Epidermal melanocyte (primary cell): ENCODE measurements at regions not wholly inside any gene's neighbourhood (a gene's known extent, or its start where the extent isn't known, plus 50 kb on each side); places are given as distances from the start of the nearest gene placed in this dataset.
"Not testable (repeated sequence)": the region's sequence is repeated elsewhere in the genome, so short reads cannot be mapped to it uniquely, and the experiment has no call there.

Experiments
- DNase-seq: peaks from one replicate; pipeline ENCODE4 v3.0.0; 2011; ENCODE audit warnings: low spot score; ENCODE audit not compliant: insufficient read length

DNA sequence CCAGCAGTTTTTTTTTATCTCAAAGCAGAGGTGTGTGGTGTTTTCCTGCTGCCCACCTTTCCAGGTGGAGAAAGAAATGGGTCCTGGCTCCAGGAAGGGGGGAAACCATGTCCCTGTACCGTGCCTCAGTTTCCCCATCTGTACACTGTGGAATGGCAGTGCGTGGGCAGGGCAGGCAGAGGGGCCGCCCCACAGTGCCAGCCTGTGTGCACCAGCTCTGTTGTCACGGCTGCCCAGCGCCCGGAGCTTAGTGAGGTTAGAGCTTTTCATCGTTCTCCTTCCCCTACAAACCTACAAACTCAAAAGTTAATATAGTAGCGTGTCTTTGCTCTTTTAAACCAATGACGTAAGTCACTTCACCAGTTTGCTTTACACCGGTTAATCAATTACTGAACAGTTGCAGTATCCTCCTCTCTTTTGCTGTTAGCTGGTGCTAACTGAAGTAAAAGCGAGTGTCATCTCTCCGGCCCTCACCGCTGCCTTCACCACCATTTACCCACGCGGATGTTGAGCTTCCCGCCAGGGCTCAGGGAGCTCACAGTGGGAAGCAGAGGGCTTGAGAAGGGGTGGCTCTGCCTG lies 114.8 kb upstream of the ADRA2C start:
- DNase-seq, result no peak

DNA sequence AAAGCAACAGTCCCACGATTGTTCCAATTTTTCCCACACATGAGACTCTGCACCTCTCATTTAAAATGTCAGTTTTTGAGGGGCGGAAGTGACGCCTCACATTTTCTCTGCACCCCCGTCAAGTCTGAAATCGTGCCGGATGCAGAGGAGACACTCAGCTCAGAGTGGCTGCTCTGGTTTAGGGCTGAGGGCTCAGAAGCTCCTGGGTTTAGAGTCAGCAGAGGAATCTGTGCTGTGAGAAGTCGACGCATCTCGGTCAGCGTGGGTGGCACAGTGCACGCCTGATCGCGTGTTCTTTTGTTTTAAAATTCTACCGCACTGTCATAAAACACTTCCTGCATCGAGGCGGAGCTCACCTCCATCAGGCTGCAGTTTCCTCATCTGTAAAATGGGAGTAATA lies 116.7 kb upstream of the ADRA2C start:
- DNase-seq, result no peak

DNA sequence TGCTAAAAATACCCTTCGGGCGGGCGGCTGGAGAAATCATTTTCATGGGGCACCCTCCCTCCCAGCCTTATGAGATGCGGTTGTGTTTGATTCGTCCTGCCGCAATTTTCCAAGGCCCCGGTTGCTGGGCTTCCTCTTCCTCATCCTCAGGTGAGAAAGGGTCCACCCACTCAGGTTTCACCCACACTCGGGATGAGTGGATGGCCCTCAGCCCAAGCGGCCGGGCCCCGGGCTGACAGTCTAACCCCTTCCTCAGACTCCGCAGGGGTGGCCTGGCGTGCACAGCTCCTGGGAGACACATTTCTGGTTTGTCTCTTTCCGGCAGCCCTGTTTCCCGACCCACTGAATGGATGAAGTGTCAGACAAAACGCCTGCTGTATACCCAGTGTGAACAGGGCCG lies 116.5 kb upstream of the LRPAP1 start:
- no peak for DNase-seq

DNA sequence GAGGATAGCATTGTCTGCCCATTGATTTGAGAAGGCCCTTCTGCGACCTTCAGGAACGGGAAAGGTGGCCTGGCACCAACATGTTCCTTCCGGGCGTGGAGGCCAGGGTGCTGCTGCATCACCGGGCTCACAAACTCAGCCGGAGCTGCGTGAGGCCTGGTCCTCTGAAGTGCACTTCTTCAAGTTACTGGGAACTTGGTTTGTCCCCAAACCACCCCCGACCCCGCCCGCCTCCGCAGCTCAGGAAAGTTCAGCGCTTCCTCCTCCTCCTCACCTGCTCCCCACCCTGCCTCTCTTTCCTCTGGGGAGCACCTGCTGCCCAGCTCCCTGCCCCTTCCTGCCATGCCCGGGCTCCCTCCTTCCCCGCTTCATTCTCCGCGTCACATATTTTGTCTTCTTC lies 116.0 kb upstream of the LRPAP1 start:
- no peak for DNase-seq

DNA sequence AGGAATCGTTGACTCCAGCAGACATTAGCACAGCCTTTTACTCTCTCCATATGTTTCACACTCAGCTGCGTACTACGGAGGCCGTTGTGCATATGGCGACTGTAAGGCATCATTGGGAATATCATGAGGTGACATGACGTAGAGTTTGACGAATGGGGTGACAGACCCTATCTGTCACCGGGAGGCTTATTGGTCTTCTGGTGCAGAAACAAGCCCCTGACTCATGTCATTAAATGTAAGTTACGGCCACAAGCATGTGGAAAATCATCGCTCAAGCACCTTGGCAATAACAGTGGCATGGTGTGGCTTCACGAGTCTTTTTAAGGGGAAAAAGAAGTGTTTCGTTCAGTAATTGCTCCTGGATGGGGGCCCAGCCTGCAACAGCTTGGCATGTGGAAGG lies 115.2 kb upstream of the LRPAP1 start:
- DNase-seq, result no peak

DNA sequence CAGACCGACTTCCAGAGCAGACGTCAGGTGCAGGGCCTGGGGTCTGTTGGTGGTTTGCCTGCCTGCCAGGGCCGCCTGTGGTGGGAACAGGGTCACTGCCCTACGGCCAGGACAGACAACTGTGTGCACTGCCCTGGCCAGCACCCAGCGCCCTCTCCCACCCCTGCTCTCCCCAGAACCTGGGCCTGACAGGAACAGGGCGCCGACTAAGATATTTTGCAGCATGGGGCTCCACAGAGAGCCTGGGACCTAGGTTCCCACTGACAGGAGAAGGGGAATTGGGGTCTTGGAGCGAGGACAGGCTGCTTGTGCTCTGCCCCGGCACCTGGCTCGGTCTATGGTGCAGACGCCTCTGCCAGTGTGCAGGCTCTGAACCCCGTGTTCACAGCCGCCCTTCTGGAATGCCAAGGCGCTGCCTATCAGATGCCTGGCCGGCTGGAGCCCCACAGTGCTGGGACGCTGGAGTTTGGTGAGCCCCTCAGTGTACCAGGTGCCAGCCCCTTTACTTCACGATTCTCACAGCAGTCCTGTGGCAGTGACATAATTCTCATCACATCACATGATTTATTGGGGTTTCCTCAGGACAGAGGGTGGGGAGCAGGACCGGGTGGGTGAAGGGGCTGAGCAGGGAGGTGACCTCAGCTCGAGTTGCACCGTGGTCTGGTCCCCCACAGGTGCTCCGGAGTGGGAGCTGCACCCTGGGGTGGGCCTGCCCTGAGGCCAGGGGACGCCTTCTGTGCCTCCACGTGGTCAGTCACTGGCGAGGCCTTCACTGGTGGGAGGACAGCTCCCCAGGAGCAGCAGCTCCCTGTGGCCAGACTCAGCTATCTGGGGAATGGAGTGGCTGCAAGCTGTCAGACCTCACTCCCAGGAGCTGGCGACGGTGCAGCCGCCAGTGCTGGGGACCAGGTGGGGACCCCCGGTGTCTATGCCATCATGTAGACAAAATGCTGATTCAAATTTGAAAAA lies 113.8 kb upstream of the LRPAP1 start:
- no peak for DNase-seq

DNA sequence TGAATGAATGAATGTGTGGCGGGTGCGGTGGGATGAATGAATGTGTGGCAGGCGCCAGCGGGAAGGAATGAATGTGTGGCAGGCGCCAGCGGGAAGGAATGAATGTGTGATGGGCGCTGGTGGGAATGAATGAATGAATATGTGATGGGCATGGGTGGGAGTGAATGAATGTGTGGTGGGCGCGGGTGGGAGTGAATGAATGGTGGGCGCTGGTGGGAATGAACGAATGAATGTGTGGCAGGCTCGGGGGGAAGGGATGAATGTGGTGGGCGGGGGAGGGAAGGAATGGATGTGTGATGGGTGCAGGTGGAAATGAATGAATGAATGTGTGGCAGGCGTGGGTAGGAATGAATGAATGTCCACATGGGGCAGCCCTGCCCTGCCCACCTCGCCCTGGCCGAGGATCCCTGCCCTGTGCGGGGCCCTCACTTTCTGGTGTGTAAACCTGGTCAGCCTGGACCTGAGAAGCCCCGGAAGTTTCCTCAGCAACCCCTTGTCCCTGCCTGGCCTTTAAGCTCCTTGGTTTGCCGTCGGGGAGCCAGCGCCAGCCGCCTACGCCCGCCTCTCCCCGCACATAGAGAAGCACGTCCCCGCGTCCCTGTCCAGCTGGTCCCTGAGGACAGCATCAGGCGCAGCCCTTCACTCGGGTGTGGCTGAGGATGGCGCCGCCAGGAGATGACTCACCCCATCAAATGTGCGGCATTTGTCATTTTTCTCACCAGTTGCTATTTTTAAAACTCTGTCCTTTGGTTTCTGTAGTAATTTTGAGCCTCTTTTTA lies 112.8 kb upstream of the LRPAP1 start:
- no peak for DNase-seq

DNA sequence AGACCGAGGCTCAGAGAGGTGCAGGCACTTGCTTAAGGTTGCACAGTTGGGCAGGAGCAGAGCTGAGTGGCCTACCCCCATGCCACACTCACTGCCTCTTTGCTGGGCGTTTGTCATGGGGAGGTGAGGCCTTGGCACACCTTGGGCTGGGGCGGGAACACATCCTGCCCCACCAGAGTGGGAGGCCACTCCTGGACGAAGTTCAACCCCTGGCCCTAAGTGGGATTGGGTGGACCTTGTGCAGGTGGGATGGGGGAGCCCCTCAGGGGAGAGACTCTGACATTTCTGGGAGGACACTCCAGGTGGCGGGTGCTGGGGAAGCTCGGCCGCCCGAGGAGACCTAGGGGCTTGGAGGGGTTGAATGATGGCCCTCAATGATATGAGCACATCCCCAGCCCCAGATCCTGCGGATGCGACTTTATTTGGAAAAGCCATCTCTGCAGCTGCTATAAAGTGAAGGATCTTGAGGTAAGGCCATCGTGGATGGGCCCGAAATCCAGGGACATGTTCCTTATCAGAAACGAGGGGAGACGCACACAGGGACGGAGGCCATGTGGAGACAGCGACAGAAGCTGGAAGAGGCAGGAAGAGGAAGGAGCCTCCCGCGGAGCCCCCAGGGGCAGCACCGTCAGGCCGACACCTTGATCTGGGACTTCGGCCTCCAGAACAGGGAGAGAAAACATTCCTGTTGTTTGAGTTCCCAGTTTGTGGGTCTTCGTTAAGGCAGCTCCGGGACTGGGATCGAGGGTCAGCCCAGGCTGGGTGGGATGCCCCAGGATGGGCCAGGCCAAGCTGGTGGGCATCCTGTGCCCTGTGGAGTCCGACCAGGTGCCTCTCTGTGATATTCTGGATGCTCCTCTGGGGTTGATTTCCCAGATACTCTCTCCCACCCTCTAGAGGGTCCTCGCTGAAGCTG lies 111.6 kb upstream of the LRPAP1 start:
- DNase-seq, result no peak

DNA sequence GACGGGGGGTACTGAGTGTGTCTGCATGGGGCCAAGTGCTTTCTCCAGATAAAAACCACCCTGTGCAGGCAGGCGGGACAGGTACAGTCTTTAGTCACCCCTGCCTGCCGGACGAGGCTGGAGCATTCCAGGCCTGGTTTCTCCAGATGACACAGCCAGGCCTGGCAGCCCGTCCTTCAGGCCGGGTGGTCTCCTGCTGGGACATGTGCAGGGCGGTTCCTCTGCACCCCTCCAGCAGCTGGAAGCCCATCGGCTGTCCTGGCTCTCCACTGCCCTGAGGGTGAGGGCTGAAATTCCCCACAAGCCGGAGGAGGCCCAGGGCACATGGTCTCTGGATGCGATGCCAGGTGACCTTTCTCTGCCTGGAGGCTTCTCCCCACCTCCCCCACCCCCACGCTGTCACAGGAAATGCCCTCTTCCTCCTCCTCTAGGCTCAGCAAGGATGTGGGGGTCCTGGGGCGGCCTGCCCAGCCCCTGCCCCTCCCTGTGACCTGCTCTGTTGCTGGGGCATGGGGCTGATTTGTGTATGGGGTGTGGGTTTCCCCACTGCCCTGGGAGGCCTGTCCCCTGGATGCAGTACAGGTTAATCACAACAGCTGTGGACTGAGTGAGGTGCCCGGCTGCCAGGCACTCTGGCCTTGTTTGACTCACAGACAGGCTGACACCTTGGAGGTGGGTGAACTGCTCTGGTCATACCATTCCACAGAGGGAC lies 110.7 kb upstream of the LRPAP1 start:
- no peak for DNase-seq

DNA sequence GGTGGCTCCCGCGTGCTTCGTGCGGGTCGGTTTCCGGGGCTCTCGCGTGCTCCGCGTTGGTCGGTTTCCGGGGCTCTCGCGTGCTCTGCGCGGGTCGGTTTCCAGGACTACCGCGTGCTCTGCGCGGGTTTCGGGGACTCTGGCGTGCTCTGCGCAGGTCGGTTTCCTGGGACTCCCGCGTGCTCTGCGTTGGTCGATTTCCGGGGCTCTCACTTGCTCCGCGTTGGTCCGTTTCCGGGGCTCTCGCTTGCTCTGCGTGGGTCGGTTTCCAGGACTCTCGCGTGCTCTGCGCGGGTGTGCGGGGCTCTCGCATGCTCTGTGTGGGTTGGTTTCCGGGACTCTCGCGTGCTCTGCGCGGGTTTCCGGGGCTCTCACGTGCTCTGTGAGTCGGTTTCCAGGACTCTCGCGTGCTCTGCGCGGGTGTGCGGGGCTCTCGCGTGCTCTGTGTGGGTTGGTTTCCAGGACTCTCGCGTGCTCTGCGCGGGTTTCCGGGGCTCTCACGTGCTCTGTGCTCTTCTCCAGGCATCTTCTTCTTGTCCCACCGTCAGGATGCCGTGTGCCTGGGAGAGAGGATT lies 109.9 kb upstream of the LRPAP1 start:
- no peak for DNase-seq

DNA sequence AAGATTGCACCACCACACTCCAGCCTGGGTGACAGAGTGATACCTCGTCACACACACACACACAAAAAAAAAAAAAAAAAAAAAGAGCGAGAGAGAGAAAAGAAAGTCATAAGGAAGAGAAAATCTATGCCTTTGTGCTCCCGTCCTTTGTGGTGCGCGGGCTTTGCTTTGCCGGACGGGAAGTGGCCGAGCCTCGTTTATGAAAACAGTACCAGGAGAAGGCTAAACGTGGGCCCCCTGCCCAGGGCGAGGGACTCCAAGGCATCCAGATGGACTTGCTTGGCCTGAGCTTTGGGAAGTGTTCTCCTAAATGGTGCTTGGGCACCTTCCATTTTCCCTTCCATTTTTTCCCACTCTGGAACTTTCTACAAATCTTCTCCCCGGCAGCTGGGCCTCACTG lies 109.3 kb upstream of the LRPAP1 start:
- DNase-seq, result no peak

DNA sequence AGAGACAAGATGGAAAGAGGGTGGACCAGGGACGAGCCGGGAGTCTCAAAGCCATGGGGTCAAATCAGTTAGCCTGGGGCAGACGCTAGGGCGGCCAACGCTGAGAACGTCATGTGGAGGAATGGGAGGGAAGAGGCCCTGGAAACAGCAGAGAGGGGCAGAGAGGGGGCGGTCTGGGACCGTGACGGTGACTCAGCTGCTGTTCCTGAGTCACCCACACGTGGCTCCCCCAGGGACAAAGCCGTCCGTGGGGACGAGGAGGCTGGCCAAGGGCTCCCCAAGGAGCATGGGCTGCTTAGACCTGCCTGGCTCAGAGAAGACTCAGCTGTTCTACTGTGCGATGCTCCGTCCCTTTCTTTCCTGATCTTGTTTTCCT lies 108.4 kb upstream of the LRPAP1 start:
- DNase-seq, result no peak

DNA sequence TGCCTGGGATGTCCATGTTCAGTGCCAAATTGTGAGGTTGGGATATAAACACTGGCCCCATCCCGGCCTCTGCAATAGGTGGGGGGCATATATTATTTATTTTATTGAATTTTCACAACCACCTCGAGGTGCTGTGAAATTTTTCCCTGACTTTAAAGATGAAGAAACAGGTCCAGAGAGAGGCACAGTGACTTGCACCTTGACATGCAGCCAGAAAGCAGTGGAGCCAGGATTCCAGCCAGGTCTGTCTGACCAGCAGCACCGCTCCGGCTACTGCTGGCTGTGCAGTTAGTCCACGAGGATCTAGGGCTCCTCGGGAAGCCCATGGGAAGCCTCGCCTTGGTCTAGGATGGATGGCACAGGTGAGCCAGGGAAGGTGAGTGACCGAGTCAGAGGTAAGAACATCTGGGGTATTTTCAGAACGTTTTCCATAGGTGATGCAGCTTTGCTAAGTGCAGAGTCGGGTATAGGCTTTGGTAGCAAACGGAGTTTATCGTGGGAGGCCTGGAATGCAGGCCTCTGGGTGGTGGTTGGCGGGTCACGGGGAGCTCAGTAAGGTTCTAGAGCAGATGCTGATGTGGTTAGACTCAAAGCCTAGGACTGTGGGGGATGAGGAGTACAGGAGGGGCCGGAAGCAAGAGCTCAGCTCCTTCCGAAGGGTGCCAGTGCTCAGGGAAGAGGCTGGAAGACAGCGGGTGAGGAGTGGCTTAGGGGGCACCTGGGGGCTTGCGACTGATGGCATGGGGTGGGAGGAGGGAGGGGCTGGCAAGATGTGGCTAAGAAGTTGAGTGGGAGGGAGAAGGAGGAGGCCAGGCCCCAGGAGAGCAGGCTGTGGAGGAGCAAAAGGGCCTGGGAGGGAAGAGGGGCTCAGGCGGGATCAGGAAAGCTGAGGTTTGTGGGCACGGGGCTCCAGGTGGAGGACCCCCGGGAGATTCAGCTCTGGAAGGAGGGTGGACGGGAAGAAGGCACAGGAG lies 107.7 kb upstream of the LRPAP1 start:
- DNase-seq, result peak; percentile 12

DNA sequence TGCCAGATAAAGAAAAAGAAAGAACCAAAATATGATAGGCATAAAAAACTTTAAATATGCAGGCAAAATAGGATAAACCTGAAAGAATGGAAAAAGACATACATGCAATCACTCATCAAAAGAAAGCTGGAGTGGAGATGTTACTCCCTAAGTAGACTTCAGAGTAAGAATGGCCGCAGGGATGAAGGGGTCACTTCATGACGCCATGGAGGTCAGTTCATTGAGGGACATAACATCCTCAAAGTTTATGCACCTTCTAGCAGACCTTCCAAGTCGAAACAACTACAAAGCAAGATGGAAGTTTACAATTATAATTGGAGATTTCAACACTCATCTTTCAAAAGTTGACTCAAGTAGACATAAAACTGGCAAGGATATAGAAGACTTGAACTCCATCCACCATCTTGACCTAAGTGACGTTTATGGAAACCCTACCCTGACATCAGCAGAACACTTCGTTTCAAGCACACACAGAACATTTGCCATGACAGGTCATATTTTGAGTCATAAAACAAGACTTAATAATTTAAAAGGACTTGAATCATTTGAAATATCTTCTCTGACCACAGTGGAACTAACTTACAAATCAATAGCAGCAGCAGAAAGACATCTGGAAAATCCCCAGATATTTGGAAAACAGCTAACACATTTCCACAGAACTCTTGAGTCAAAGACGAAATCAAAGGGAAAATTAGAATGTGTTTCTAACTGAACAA lies 106.0 kb upstream of the LRPAP1 start:
- no peak for DNase-seq

DNA sequence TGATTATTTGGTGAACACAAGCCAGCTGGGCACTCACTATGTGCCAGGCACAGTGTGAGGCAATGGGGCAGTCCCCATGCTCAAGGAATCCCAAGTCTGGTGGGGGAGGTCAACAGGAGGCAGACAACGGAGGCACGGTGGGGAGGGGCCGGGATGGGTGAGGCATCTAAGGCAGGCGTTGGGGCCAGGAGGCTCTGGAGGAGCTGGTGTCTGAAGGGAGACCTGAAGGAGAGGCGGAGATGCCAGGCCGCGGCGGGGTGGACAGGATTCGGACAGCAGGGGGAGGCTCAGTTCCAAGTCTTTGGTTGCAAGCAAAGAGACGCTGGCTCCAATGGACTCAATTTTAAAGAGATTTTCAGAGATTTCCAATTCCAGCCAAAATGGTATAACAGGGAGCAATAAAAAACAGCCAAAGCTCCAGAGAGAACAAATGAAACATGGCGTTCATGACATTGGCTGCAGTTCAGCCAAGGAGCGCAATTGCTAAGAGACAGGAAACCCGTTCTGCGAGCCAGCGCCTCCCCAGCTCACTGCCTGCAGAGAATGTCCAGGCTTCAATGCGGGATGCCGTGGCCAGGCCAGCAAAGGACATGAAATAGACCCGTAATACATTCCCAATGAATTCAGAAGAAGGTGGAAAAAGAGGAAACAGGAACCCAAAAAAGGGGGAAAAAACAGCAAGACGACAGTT lies 105.2 kb upstream of the LRPAP1 start:
- DNase-seq, result no peak

DNA sequence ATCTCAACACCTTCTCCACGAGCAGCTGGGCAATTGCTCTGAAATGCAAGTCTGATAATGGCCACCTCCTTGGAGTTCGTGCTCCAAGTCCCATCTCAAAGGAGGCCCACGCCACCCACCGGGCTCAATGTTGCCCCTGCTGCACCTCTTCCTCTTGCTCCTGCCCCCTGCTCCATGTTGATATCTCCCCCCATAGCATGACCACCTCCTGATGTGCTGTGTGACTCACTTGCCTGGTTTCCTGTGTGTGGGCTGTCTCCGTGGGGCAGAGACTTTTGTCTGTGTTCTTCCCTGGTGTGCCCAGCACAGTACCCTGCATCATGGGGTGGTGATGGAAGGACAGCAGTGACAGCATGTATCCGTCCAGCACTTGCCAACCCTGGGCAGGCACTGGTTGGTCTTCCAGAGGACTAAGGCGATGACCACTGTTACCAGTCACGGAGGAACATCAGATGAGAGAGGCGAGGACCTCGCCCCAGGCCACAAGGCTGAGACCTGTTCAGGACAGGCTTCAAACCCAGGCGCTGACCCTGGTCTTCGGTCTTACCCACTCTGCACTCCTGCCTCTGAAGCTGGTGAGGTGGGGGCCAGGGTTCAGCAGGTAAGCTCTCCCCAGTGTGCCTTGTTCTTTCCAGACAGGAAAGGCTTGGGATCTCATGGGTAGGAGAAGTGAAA lies 104.6 kb upstream of the LRPAP1 start:
- DNase-seq, result no peak

DNA sequence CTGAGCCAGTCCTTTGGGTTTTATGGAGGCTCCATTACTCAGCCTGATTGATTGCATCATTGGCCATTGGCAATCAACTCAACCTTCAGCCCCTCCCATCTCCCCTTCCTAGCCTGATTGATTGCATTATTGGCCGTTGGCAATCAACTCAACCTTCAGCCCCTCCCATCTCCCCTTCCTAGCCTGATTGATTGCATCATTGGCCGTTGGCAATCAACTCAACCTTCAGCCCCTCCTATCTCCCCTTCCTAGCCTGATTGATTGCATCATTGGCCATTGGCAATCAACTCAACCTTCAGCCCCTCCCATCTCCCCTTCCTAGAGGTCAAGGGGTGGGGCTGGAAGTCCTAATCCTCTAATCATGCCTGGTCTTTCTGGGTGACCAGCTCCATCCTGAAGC lies 103.8 kb upstream of the LRPAP1 start:
- not testable (repeated sequence) for DNase-seq
